Right lobe of liver (tissue), 4 donors: ENCODE measurements at regions not wholly inside any gene's neighbourhood (a gene's known extent, or its start where the extent isn't known, plus 50 kb on each side); places are given as distances from the start of the nearest gene placed in this dataset.

Experiments
- CTCF ChIP-seq, 4 donors: fragments of 200-600 bp in 3 of 4; fragments of 450-650 bp in 1 of 4; IDR thresholded peaks; one replicate each; pipeline versions ENCODE4 v1.5.1 to v1.8.0; 2016 to 2022; ENCODE audit warnings: antibody characterized with exemption in 4 of 4, mild to moderate bottlenecking in 2 of 4
- POLR2A ChIP-seq: fragments of 450-650 bp; IDR thresholded peaks from one replicate; pipeline ENCODE4 v1.6.1; 2017; ENCODE audit warnings: antibody characterized with exemption, mild to moderate bottlenecking
- donor health status: DM: no; HTN: no; CAD: no.
- donor health status: DM: no; HTN: no; CAD: no.
- donor health status: DM: no; HTN: yes; CAD: no.

- TF ChIP-seq CTCF (IDR thresholded peaks at IDR 0.05) (no peak), POLR2A (no peak)
These were observed 414.3 kb downstream of the TFAP2A start for GRCh38 chr6:10000551-10000950.
